HG03520 (cell line): ENCODE measurements at regions not wholly inside any gene's neighbourhood (a gene's known extent, or its start where the extent isn't known, plus 50 kb on each side); places are given as distances from the start of the nearest gene placed in this dataset.
"Not testable (repeated sequence)": the region's sequence is repeated elsewhere in the genome, so short reads cannot be mapped to it uniquely, and the experiment has no call there.

Source experiments
- ATAC-seq: cut with Tn5 transposase; IDR thresholded peaks from one replicate; pipeline ENCODE4 v1.9.1; 2021; ENCODE audit warnings: mild to moderate bottlenecking, moderate library complexity; ENCODE audit not compliant: unreplicated experiment

DNA sequence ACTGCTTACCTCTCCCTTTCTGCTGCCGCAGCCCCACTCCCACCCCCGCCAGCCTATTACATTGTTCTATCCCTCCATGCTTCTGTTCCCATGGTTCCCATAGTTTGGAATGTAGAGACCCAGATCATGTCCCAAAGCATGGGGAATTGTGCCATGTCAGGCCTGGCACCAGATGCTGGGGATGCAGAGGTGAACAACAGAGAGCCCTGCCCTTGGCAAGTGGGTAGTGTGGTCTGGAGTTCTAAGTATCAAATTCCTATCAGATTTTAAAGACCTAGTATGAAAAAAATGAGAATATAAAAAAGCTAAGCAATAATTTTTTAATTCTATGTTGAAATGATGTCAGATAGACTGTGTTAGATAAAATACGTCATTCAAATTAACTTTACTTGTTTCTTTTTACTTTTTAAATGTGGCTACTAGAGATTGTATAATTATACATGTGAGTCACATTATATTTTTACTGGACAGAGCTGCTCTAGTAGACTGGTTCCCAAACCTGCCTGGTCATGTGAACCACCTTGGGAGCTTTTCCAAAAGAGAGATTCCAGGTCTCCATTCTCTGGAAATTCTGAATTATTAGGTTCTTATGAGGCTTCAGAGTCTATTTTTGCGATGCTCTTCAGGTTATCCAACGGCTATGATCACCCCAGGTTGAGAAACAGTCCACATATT, 113.0 kb upstream of the DAB1 start:
- no peak for ATAC-seq

DNA sequence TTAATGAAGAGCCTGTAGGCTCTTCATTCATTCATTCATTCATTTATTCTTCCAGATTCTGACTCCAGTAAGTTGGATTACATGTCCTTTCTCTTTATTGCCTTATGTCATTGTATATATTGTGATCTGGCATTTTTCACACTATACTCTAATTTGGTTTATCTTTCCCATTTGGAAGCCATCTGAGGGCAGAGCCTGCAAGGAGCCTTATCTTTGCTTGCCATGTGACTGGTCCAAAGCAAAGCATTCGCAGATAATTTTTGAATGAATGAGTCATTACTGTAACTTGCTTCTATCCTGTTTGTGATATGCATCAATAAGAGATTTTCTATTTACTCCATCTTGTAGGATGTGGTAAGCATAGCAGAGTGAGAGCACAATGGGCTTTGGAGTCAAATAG, 108.4 kb upstream of the DAB1 start:
- no peak for ATAC-seq

DNA sequence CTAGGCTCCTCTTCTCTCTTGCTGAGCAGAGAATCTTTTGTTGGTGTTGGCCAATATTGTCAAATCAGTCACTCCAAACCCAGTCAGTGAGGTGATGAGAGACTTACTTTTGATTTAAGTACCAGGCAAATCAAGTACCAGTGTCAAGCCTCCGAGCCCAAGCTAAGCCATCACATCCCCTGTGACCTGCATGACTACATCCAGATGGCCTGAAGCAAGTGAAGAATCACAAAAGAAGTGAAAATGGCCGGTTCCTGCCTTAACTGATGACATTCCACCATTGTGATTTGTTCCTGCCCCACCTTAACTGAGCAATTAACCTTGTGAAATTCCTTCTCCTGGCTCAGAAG, 107.0 kb upstream of the DAB1 start:
- not testable (repeated sequence) for ATAC-seq

DNA sequence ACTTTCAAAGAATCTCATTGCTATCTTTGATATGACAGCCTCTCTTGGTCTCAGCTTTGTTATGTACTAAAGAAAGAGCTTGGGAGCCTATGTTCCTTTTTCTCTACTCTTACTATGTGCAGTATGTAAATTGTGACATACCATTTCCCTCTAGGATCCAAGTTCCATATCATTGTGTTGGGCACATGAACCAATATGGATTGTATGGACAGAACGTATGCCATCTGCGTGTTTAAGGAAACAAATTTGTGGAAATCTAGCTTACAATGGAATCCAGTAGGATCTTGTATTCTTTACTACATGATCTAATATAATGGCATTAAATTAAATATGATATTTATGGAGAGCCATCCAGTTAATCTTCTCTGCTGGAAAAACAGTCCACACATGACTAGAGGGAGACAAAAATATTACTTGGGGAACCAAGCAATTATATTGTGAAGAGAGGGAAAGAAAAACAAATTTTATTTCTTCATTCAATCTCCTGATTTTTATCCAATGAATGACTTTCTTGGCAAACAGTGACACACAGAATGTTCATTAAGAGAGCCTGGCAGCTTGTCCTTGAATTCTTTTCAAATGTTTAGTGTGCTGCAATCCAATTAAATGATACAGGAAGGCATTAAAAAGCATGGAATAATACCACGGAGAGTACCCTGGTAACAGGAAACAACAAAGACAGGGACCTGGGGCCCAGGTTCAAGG, 106.5 kb upstream of the DAB1 start:
- ATAC-seq = no peak

DNA sequence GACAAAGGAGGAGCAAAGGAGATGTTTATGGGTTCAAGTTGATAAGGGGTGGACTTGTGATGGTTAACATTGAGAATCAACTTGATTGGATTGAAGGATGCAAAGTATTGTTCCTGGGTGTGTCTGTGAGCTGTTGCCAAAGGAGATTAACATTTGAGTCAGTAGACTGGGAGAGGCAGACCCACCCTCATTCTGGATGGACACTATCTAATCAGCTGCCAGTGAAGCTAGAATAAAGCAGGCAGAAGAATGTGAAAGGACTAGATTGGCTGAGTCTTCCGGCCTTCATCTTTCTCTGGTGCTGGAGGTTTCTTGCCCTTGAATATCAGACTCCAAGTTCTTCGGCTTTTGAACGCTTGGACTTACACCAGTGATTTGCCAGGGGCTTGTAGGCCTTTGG, 98.7 kb upstream of the DAB1 start:
- no peak for ATAC-seq

DNA sequence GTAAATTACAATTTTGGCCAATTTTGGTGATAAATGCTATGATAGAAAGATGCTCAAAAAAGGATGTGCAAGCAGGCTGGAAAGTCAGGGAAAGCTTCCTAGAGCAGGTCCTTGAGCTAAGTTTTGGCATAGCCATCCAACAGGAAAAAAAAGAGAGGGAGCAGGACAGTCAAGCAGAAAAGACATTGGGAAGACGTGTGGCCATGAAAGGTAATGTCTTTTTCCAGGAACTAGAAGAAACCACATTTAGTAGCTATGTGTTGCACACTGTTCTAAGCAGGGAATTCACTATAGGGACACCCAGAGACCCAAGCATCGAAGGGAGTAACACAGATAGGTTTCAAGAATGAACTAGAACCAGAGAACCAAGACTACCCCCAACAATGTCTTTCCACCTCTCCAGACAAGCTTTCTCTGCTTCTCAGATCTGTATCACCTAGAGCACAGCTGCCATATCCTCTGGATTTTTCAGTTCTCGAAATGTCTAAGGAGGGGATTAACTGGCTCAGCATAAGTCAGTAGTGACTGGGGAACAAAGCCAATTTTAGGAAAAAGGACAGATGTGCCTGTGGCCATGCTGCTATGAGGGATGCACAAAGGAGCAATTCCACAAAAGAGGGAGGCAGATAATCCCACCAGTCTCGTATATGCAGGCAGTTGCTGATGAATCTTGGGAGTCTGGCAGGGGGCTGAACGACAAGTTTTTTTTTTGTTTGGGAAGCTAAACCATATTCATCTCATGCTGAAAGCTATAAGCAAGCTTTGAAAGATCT, 97.1 kb upstream of the DAB1 start:
- ATAC-seq = no peak

DNA sequence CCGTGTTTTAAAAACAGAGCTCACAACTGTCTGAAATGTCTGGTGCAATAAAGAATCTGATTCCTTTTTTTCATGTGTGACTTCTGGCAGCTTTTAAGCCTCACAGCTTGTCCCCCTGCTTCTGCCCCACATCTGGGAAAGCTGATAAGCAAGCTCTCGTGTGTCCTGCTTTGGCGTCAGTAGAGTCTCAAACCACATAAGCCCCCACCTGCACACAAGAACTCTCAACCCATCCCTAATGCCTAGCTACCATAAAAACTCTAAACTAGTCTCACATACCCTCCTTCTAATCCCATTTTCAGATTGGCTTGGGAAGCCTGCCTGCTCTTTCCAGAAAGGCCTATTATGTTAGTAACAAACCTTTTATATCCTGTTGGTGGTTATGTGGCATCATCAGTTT, 94.6 kb upstream of the DAB1 start:
- ATAC-seq = no peak

DNA sequence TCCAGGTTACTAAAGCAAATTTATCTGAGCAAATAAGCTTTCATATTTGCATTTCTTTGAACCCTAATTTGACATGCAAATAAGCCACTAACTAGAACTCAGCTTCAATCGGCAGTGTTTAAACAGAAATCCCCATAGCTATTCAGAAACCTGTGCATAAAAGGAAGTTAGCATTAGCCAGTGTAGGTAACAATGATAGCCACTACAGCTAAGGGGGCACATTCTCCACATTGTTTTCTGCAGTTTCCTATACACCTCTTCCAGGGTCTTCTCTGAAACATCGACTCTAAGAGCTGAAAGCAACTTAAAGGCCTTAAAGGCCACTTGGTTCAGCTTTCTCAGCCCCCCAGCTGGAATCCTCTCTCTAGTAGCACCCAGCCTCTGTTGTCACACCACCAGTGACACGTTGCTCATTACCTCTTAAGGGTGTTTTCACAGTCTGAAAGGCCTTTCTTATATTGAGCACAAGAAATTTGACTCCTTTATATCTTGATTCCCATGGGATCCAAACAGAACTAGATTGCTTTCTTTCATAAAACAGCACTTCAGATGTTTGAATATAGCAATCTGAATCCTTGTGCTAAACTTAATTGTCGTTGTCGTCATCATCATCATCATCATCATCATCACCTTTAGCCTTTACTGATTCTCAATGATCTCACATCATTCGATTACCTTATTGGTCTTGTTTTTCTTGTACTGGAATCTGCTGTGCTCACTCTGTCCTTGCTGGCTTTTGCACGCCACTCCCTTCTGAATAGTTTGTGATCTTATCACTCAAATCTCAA, 93.9 kb upstream of the DAB1 start:
- no peak for ATAC-seq

DNA sequence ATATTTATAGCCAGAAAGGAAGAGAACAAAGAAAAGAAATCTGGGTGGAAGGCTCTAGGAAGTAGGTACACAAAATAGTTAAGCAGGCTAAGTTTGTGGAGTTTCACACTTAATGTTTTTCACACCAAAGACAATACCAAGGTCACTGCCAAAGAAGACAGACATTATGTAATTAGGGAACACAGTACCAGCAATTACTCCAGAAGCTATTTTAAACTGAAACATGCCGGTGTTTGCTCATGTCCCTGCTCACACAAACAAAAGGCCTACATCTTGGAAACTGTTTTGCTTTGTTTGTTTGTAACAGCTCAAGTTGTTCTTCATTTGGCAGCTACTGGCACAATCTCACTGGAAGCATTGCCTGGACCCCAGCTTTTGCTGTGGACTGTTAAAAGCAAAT, 88.5 kb upstream of the DAB1 start:
- ATAC-seq = no peak

DNA sequence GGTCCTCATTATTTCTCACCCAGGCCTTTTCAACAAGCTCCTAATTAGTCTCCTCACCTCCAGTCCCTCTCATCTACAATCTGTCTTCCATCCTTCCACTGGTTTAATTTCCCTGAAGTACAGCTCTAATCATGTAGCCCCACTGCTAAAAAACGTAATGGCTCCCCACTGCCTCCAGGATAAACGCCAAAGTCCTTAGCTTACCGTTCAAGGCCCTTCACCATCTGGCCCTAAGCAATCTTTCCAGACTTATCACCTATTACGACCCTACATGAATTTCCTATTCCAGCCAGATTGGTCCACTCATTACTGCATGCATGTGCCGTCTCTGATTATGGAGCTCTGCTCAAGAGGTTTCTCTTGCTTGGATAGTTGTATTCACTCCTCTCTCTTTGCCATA, 83.1 kb upstream of the DAB1 start:
- no peak for ATAC-seq

DNA sequence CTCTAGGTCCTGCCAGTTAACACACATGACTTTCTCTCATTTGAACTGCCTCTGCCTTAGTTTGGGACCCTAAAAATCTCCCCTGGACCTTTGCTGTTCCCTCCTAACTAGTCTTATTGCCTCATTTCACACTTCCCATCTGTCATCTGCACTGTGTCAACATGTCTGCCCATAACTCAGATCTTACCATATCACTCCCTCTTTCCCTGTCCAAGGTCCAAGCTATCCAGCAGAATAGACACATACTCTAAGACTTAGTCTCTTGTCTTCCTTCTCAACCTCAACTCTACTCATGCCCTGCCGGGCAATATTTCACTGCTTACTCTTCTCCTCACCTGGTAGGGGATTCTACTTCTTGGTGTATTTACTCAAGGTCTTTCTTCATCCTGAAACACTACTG, 79.5 kb upstream of the DAB1 start:
- ATAC-seq = no peak

DNA sequence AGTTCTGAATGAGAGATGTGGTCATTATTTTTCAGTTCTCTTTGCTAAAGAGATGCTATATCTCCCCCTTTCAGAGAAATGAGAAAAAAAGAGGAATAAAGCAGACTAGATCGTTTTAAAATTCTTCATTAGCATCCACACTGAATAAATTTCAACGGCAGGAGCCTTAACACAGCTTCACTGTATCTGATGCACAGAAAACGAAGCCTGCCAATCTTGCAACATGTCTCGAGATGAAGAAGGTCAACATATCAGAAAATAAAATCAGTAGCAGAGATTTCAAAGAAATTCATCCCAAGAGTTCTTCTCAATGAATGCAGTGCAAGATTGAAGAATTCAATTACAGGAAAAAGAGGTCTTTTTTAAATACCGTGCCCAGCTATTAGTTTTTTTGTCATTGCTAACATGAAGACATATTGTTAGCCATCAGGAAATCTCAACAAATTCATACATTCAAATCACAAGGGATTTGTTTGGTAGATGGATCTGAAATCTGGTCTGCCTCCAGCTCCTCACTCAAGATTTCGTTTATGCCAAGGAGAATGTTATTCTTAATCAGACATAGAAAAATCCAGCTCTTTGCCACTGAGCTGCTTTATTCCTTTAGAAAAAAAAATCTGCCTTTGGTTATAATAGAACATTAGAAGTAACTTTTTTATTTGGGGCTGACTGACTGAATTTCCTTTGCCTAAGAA, 76.4 kb upstream of the DAB1 start:
- no peak for ATAC-seq

DNA sequence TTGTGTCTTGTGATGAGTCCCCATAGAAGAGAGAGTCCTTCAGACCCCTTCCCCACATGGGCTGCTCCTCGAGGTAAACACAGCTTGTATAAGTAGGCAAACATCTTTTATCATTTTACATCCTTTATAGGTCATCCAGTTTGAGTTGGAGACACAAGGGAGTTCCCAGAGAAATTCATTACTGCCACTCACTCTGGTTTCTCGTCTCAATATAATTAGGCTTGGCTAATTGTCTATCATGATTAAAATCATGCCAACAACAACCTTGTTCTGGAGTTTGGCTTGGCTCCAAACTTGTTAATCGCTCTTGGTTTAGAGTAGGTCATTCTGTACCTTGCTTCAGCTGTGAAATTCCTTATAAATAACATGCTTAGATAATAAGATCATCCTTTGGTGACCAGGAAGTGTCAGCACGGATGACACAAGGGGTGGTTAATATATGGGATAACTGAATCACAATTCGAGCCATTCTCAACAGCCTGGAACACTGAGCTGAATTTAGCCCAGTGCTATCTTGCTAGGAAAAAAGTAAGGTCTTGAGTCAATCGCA, 70.7 kb upstream of the DAB1 start:
- ATAC-seq = no peak

DNA sequence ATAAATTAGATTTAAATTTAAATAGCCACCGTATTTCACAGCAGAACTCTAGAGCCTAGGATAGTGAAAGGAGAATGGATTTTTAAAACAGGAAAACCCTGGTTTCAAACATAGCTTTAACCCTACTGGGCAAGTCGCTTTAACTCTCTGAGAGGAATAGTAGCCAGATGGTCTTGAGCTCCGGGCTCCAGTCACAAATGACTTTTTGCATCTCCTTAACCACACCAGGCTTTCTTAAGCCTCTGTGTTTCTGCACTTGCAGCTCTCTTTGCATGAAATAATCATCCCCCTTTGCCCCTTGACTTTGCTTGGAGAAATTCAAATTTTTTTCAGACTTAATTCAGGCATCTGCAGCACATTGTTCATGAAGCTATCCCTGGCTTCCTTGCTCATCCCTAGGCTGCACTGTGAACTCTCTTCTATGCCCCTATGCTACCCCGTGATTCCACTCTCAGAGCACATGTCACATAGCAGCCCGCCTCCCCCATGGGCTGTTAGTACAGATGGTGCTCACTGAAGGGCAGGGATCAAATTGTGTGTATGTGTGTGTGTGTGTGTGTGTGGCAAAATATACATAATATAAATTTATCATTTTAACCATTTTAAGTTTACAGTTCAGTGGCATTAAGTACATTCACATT, 68.8 kb upstream of the DAB1 start:
- ATAC-seq = no peak

DNA sequence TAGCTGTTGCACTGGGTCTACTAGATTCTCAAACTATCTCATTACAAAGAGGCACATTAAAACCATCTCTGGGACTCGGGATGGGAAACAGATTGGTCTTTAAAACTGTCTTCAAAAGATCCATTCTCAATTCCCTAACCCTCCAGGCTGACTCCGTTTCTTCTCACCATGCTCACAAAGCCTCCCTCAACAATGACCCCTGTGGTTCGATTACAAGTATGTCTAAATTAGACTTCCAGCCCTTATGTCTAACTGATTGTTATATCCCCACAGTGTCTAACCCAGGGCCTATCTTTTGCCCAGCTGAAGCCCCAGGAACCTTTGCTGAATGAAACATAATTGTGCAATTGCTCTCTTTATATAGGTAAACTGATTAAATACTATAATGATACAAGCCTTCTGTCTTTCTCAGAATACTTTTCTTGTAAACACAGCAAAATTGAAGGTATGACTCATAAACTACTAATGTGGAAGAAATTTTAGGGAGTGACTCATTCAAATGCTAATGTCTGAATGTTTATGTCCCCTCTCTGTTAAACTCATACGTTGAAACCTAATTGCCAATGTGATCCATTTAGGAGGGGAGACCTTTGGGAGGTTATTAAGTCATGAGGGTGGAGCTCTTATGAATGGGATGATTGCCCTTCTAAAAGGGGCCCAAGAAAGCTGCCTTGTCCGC, 65.6 kb upstream of the DAB1 start:
- no peak for ATAC-seq

DNA sequence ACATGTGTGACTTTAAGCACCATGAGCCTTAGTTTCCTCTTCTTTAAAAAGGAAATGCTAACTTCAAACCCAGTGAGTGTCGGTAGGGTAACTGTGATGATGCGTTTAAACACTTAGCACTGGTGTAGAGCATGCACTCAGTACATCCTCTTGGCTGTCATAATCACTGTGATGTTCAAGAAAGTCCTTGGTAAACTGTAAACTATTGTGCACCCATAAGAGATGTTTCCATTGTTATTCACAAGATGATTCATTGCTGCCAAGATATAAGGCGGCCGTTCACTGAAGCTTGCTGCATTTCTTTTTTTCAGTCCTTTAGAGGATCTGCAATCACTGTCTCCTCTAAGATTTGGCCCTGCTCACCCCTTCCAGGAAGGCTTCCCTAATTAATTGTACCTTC, 61.8 kb upstream of the DAB1 start:
- no peak for ATAC-seq

DNA sequence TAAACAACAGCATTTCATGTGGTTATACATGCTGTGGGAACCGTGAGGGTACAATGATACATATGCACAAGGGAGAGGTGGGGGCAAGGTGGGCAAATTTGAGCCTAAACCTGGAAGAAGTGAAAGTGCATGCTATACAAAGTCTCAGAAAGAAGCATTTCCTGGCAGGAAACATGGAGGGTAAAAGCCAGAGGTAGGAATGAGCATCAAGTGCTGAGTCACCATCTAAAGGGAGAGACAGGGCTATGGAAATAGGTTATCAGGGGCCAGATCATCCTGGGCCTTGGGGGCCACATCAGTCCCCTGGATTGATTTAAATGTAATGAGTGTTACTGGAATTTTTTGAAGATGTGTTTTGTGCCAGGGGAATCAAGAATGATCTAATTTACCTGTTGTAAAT, 60.1 kb upstream of the DAB1 start:
- no peak for ATAC-seq

DNA sequence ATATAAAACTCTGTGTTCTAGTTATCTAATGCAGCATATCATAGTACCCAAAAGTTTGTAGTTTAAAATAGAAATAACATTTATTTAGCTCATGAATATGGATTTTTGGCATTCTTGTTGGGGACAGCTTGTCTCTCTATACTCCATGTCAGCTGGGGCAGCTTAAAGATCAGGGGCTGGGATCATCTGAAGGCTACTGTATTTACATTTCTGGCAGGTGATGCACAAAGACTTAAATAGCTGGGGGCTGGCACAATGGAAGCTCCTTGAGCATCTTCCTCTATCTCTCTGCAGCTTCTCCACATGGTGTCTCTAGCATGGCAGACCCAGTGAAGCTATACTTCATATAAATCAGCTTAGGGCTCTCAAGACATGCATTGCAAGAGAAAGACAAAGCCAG, 55.6 kb upstream of the DAB1 start:
- no peak for ATAC-seq

DNA sequence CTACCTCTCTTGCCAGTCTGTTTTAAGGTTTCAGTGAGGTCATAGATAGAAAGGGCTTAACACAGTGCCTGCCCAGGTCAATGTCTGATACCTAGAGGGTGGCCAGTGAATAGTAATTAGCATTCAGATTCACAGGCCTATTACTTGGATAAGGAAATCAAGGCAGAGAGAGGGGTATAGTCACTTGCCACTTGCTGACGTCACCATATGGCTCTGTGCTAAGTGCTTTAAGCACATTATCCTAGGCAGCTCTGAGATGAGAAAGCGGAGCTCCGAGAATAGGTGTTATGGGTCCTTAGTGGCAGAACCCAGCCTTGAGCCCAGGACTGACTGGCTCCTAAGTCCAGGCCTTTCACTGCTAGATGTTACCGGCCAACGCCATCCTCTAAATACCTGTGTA, 51.5 kb upstream of the DAB1 start:
- ATAC-seq = no peak
